ENCODE measurements at regions not wholly inside any gene's neighbourhood (a gene's known extent, or its start where the extent isn't known, plus 50 kb on each side); places are given as distances from the start of the nearest gene placed in this dataset.
"Not testable (repeated sequence)": the region's sequence is repeated elsewhere in the genome, so short reads cannot be mapped to it uniquely, and the experiment has no call there.

- H3K4me3 ChIP-seq (ENCODE audit: control insufficient read depth, low read depth, low read length) = no peak overlapping the region
- DNase-seq (ENCODE audit: low read depth) = no peak
- TF ChIP-seq, protein P1, sequence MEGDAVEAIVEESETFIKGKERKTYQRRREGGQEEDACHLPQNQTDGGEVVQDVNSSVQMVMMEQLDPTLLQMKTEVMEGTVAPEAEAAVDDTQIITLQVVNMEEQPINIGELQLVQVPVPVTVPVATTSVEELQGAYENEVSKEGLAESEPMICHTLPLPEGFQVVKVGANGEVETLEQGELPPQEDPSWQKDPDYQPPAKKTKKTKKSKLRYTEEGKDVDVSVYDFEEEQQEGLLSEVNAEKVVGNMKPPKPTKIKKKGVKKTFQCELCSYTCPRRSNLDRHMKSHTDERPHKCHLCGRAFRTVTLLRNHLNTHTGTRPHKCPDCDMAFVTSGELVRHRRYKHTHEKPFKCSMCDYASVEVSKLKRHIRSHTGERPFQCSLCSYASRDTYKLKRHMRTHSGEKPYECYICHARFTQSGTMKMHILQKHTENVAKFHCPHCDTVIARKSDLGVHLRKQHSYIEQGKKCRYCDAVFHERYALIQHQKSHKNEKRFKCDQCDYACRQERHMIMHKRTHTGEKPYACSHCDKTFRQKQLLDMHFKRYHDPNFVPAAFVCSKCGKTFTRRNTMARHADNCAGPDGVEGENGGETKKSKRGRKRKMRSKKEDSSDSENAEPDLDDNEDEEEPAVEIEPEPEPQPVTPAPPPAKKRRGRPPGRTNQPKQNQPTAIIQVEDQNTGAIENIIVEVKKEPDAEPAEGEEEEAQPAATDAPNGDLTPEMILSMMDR (conservative IDR thresholded peaks at IDR 0.05; ENCODE audit: control insufficient read depth, insufficient read depth, low read depth, low read length) = no peak
Measured at GRCh38 chr4:97016186-97016907, 1126.9 kb downstream of the STPG2 start.

- H3K4me3 ChIP-seq (ENCODE audit: control insufficient read depth, low read depth, low read length) = no peak overlapping the region
- TF ChIP-seq, protein P1 (conservative IDR thresholded peaks at IDR 0.05; ENCODE audit: control insufficient read depth, insufficient read depth, low read depth, low read length) = no peak
- DNase-seq (ENCODE audit: low read depth) = no peak
Measured at GRCh38 chr4:97027728-97028410, 1115.4 kb downstream of the STPG2 start.

- no peak for DNase-seq (ENCODE audit: low read depth)
- H3K4me3 ChIP-seq (ENCODE audit: control insufficient read depth, low read depth, low read length) = no peak overlapping the region
- TF ChIP-seq, protein P1 (conservative IDR thresholded peaks at IDR 0.05; ENCODE audit: control insufficient read depth, insufficient read depth, low read depth, low read length) = no peak
Measured at GRCh38 chr4:97028785-97029184, 1114.5 kb downstream of the STPG2 start.

- not testable (repeated sequence) for DNase-seq (ENCODE audit: low read depth); H3K4me3 ChIP-seq (ENCODE audit: control insufficient read depth, low read depth, low read length)
Measured at GRCh38 chr4:97037411-97038145, 1105.7 kb downstream of the STPG2 start.

- DNase-seq (ENCODE audit: low read depth) = no peak
- TF ChIP-seq, protein P1 (conservative IDR thresholded peaks at IDR 0.05; ENCODE audit: control insufficient read depth, insufficient read depth, low read depth, low read length) = no peak
- no peak overlapping the region for H3K4me3 ChIP-seq (ENCODE audit: control insufficient read depth, low read depth, low read length)
Measured at GRCh38 chr4:97038146-97038516, 1105.1 kb downstream of the STPG2 start.

DNA sequence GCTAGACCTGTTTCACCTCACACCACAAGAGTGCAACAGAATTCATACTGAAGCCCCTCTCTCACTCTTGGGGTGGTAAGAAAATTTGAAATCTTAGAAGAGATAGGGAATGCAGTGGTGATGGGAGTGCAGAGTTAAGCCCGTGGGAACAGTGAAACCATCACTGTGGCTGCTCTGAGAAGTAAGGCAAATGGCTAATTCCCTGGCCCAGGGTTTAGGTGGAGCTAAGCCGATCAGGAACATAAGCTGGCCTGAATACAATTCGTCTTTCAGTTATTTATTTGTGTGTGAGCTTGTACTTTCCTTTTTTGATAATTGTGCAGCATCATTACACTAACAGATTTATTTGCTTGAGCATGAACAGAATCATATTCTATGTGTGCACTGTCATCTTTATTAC is 1070.6 kb downstream of the STPG2 start:
- TF ChIP-seq, protein P1 (conservative IDR thresholded peaks at IDR 0.05; ENCODE audit: control insufficient read depth, insufficient read depth, low read depth, low read length) = no peak
- no peak for DNase-seq (ENCODE audit: low read depth)
- H3K4me3 ChIP-seq (ENCODE audit: control insufficient read depth, low read depth, low read length) = no peak overlapping the region

DNA sequence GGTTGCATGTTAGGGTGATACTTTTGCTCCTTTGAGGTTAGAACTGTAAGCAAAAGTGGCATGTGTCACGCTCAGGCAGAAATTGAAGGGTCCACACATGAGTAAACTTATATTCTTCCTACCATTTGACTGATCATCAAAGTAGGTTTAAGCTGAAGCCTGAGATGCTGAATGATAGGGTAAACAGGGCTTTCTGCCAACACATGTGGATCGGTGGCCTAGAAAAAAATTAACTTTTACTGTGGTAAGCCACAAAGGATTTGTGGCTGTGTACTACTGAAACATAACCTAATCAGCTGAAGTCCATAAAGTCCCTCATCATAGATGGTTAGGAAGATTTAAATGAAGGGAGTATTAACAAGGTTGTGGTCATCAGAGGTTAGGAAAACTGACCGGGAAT is 1070.1 kb downstream of the STPG2 start:
- TF ChIP-seq, protein P1 (conservative IDR thresholded peaks at IDR 0.05; ENCODE audit: control insufficient read depth, insufficient read depth, low read depth, low read length) = no peak
- no peak for DNase-seq (ENCODE audit: low read depth)
- H3K4me3 ChIP-seq (ENCODE audit: control insufficient read depth, low read depth, low read length) = no peak overlapping the region

Data from fibroblast of mammary gland (primary cell).